22Rv1 (cell line): ENCODE measurements at regions not wholly inside any gene's neighbourhood (a gene's known extent, or its start where the extent isn't known, plus 50 kb on each side); places are given as distances from the start of the nearest gene placed in this dataset.

ENCODE experiments used
- H3K27ac ChIP-seq: fragments of 450-650 bp; 2 replicates; pipeline ENCODE4 v1.5.1; 2017
- ZFX ChIP-seq: fragments of 450-650 bp; IDR thresholded peaks from 2 replicates; pipeline ENCODE4 v1.6.1; 2017; ENCODE audit warnings: antibody characterized with exemption, borderline replicate concordance
- TF ChIP-seq, protein P1 (sequence below): fragments of 450-650 bp; IDR thresholded peaks from 2 replicates; pipeline ENCODE4 v1.5.1; 2017; ENCODE audit warnings: mild to moderate bottlenecking

- TF ChIP-seq, protein P1, sequence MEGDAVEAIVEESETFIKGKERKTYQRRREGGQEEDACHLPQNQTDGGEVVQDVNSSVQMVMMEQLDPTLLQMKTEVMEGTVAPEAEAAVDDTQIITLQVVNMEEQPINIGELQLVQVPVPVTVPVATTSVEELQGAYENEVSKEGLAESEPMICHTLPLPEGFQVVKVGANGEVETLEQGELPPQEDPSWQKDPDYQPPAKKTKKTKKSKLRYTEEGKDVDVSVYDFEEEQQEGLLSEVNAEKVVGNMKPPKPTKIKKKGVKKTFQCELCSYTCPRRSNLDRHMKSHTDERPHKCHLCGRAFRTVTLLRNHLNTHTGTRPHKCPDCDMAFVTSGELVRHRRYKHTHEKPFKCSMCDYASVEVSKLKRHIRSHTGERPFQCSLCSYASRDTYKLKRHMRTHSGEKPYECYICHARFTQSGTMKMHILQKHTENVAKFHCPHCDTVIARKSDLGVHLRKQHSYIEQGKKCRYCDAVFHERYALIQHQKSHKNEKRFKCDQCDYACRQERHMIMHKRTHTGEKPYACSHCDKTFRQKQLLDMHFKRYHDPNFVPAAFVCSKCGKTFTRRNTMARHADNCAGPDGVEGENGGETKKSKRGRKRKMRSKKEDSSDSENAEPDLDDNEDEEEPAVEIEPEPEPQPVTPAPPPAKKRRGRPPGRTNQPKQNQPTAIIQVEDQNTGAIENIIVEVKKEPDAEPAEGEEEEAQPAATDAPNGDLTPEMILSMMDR = no peak
- TF ChIP-seq ZFX = no peak
These were observed 295.0 kb upstream of the NR3C2 start for GRCh38 chr4:148737061-148737770.

GRCh38 chr4:148735432-148736155 is 293.4 kb upstream of the NR3C2 start:
- TF ChIP-seq ZFX = no peak
- TF ChIP-seq, protein P1 = no peak
- no peak overlapping the region for H3K27ac ChIP-seq

More at GRCh38 chr4:148737061-148737770, 295.0 kb upstream of the NR3C2 start:
- no peak overlapping the region for H3K27ac ChIP-seq

GRCh38 chr4:148730766-148731165 is 288.6 kb upstream of the NR3C2 start:
- TF ChIP-seq ZFX = no peak
- TF ChIP-seq, protein P1 = no peak
- no peak overlapping the region for H3K27ac ChIP-seq

DNA sequence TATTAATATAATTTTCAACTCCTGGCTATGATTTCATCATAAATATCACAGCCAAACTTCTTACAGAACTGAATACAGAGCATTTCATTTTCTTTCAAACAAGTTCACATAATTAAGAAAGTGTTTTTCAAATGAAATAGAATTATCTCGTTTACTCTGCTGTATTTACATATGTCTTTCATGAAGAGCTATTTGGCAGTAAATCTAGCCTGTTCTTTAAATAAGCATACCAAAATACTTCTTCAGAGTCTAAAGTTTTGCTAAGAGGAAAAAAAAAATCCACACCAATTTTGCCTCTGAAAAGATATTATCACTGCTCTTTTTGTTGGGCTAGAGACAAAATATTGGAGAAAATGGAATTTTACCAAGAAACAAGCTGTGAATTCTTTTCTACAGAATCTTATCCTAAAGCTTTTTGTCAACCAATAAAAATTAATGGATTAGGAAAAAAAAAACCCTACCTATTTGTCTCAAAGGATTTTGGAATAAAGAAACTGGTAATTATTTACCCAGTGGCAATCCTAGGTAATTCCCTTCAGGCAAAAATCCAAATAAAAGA is 287.9 kb upstream of the NR3C2 start:
- TF ChIP-seq, protein P1 = no peak
- no peak for TF ChIP-seq ZFX
- no peak overlapping the region for H3K27ac ChIP-seq

- TF ChIP-seq ZFX = no peak
- TF ChIP-seq, protein P1 = no peak
- no peak overlapping the region for H3K27ac ChIP-seq
These were observed 275.8 kb upstream of the NR3C2 start for GRCh38 chr4:148717988-148718387.

DNA sequence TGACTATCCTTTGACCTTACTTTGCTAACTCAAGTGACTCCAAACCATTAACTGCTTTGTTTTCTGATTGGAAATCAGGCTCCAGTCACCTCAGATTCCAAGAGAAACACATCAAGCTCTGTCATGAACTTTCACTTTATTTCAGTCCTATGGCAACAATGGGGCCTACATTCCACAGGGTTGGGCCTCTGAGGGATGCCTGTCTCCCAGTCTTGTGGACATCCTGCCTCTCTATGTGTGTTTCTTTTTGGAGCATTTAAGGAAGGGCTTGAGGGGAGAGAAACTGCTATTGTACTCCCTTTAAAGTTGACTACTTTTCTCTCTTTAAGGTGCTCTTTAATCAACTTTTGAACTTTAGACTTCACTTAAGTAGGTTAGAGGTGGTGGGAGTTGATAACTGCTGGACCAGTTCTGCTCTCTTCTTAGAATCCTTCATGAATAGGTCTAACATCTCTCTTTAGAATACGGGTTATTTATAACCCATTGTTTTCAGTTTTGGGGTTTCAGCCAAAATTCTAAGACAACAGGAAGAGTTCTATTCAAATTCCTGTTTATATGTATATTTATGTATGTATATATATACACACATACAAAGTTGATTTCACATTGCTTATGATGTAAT is 274.3 kb upstream of the NR3C2 start:
- TF ChIP-seq, protein P1 = no peak
- no peak for TF ChIP-seq ZFX
- H3K27ac ChIP-seq = no peak overlapping the region

DNA sequence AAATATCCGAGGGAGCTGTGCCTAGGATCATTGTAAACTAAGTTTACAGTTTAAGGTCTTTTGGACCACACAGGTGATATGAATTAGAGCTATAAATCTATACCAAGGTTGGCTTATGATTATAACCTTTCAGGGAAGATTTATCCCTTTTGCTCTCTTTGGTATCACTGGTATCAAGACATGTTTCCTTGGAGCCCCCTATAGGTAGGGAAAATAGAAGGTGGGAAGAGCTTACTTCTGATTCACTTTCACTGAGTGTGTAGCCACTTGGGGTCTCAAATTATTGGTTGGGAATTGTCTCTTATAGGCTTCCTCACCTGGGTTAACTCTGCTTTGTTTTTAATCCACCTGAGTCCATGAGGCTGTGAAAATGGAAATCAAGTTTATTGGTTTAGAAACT is 262.1 kb upstream of the NR3C2 start:
- H3K27ac ChIP-seq = no peak overlapping the region
- no peak for TF ChIP-seq ZFX
- TF ChIP-seq, protein P1 = peak; percentile 45
